ENCODE measurements at regions not wholly inside any gene's neighbourhood (a gene's known extent, or its start where the extent isn't known, plus 50 kb on each side); places are given as distances from the start of the nearest gene placed in this dataset.

GRCh38 chr11:134625631-134626030 is 213.6 kb upstream of the B3GAT1 start:
- Histone ChIP-seq H3K9me3 (ENCODE audit: control insufficient read depth, low read length) (no peaks in the 10 kb centered on the region), H2AFZ (no peak overlapping the region), H3K36me3 (ENCODE audit: control insufficient read depth, insufficient read depth, low read length) (no peaks in the 10 kb centered on the region), H3K4me2 (ENCODE audit: low read length) (no peak overlapping the region), H3K27ac (no peak overlapping the region), H3K9ac (no peak overlapping the region), H3K79me2 (no peaks in the 10 kb centered on the region), H3K27me3 (ENCODE audit: control insufficient read depth, insufficient read depth, low read length) (no peaks in the 10 kb centered on the region), H3K4me1 (no peaks in the 10 kb centered on the region), H3K4me3 (ENCODE audit: low read depth, low read length) (no peak overlapping the region)
- TF ChIP-seq CTCF (IDR thresholded peaks at IDR 0.05), result no peak

GRCh38 chr11:134625151-134625550 is 213.1 kb upstream of the B3GAT1 start:
- H3K9me3 ChIP-seq (ENCODE audit: control insufficient read depth, low read length), result no peaks in the 10 kb centered on the region

GRCh38 chr11:134624166-134624920 is 212.3 kb upstream of the B3GAT1 start:
- Histone ChIP-seq H3K4me3 (ENCODE audit: low read depth, low read length) (no peak overlapping the region), H3K36me3 (ENCODE audit: control insufficient read depth, insufficient read depth, low read length) (no peaks in the 10 kb centered on the region), H3K9ac (no peak overlapping the region), H3K4me1 (no peaks in the 10 kb centered on the region), H3K4me2 (ENCODE audit: low read length) (no peak overlapping the region), H3K27ac (no peak overlapping the region), H3K9me3 (ENCODE audit: control insufficient read depth, low read length) (no peaks in the 10 kb centered on the region), H3K79me2 (no peaks in the 10 kb centered on the region), H2AFZ (no peak overlapping the region), H3K27me3 (ENCODE audit: control insufficient read depth, insufficient read depth, low read length) (no peaks in the 10 kb centered on the region)
- no peak for TF ChIP-seq CTCF (IDR thresholded peaks at IDR 0.05)

More at GRCh38 chr11:134625151-134625550, 213.1 kb upstream of the B3GAT1 start:
- no peak overlapping the region for H3K27ac ChIP-seq
- H2AFZ ChIP-seq, result no peak overlapping the region
- no peak overlapping the region for H3K4me2 ChIP-seq (ENCODE audit: low read length)
- no peak overlapping the region for H3K9ac ChIP-seq
- H3K4me3 ChIP-seq (ENCODE audit: low read depth, low read length), result no peak overlapping the region
- TF ChIP-seq CTCF (IDR thresholded peaks at IDR 0.05), result no peak
- no peaks in the 10 kb centered on the region for H3K79me2 ChIP-seq
- no peaks in the 10 kb centered on the region for H3K27me3 ChIP-seq (ENCODE audit: control insufficient read depth, insufficient read depth, low read length)
- H3K4me1 ChIP-seq, result no peaks in the 10 kb centered on the region
- H3K36me3 ChIP-seq (ENCODE audit: control insufficient read depth, insufficient read depth, low read length), result no peaks in the 10 kb centered on the region

GRCh38 chr11:134623711-134624110 is 211.7 kb upstream of the B3GAT1 start:
- Histone ChIP-seq H3K4me3 (ENCODE audit: low read depth, low read length) (no peak overlapping the region), H3K27ac (no peak overlapping the region), H3K4me2 (ENCODE audit: low read length) (no peak overlapping the region), H3K36me3 (ENCODE audit: control insufficient read depth, insufficient read depth, low read length) (no peaks in the 10 kb centered on the region), H3K79me2 (no peaks in the 10 kb centered on the region), H3K4me1 (no peaks in the 10 kb centered on the region), H3K27me3 (ENCODE audit: control insufficient read depth, insufficient read depth, low read length) (no peaks in the 10 kb centered on the region), H3K9ac (no peak overlapping the region), H3K9me3 (ENCODE audit: control insufficient read depth, low read length) (no peaks in the 10 kb centered on the region), H2AFZ (no peak overlapping the region)
- no peak for TF ChIP-seq CTCF (IDR thresholded peaks at IDR 0.05)

GRCh38 chr11:134622458-134622857 is 210.4 kb upstream of the B3GAT1 start:
- Histone ChIP-seq H3K9ac (no peak overlapping the region), H3K4me3 (ENCODE audit: low read depth, low read length) (no peak overlapping the region), H3K27me3 (ENCODE audit: control insufficient read depth, insufficient read depth, low read length) (no peaks in the 10 kb centered on the region), H3K36me3 (ENCODE audit: control insufficient read depth, insufficient read depth, low read length) (no peaks in the 10 kb centered on the region), H3K79me2 (no peaks in the 10 kb centered on the region), H3K4me2 (ENCODE audit: low read length) (no peak overlapping the region), H3K4me1 (no peaks in the 10 kb centered on the region), H3K9me3 (ENCODE audit: control insufficient read depth, low read length) (no peaks in the 10 kb centered on the region), H3K27ac (no peak overlapping the region), H2AFZ (no peak overlapping the region)
- TF ChIP-seq CTCF (IDR thresholded peaks at IDR 0.05), result no peak

Data from parathyroid adenoma (tissue), 2 donors.